Astrocyte of the cerebellum (primary cell): ENCODE measurements at regions not wholly inside any gene's neighbourhood (a gene's known extent, or its start where the extent isn't known, plus 50 kb on each side); places are given as distances from the start of the nearest gene placed in this dataset.

Source experiments
- DNase-seq: peaks from one replicate; pipeline ENCODE4 v3.0.0-alpha.2; 2011; ENCODE audit warnings: low read depth
- H3K4me3 ChIP-seq: 2 replicates; pipeline ENCODE4 v1.5.1; 2011; ENCODE audit warnings: mild to moderate bottlenecking, low read depth, low read length, moderate library complexity
- CTCF ChIP-seq: IDR thresholded peaks from 2 replicates; pipeline ENCODE4 v1.5.1; 2012; ENCODE audit warnings: low read length, low read depth, moderate library complexity, mild to moderate bottlenecking; ENCODE audit errors: missing control alignments
- in situ Hi-C: cut with HindIII; loops from 2 replicates; pipeline ENCODE4 v1.10.0; 2017; ENCODE audit warnings: low sequenced_read_pairs

GRCh38 chr14:51568366-51568765 lies 83.3 kb upstream of the FRMD6 start:
- no peak for TF ChIP-seq CTCF
- DNase-seq: no peak
- no peak overlapping the region for H3K4me3 ChIP-seq
- in situ Hi-C loops: no loop called here

GRCh38 chr14:51573607-51574006 lies 78.1 kb upstream of the FRMD6 start:
- no peak overlapping the region for H3K4me3 ChIP-seq
- no peak for TF ChIP-seq CTCF
- no peak for DNase-seq
- in situ Hi-C loops: no loop called here

GRCh38 chr14:51574009-51574408 lies 77.7 kb upstream of the FRMD6 start:
- DNase-seq: no peak
- no peak for TF ChIP-seq CTCF
- in situ Hi-C loops: no loop called here
- no peak overlapping the region for H3K4me3 ChIP-seq

GRCh38 chr14:51575349-51576116 lies 76.2 kb upstream of the FRMD6 start:
- in situ Hi-C loops: no loop called here
- DNase-seq: no peak
- H3K4me3 ChIP-seq: no peak overlapping the region
- no peak for TF ChIP-seq CTCF

- in situ Hi-C loops: no loop called here
- no peak for TF ChIP-seq CTCF
- no peak for DNase-seq
Observed at GRCh38 chr14:51576117-51576430, 75.6 kb upstream of the FRMD6 start.

GRCh38 chr14:51576879-51577278 lies 74.8 kb upstream of the FRMD6 start:
- no peak for DNase-seq
- in situ Hi-C loops: no loop called here
- no peak for TF ChIP-seq CTCF
- no peak overlapping the region for H3K4me3 ChIP-seq

More at GRCh38 chr14:51576117-51576430, 75.6 kb upstream of the FRMD6 start:
- no peak overlapping the region for H3K4me3 ChIP-seq
